ENCODE measurements at regions not wholly inside any gene's neighbourhood (a gene's known extent, or its start where the extent isn't known, plus 50 kb on each side); places are given as distances from the start of the nearest gene placed in this dataset.

DNA sequence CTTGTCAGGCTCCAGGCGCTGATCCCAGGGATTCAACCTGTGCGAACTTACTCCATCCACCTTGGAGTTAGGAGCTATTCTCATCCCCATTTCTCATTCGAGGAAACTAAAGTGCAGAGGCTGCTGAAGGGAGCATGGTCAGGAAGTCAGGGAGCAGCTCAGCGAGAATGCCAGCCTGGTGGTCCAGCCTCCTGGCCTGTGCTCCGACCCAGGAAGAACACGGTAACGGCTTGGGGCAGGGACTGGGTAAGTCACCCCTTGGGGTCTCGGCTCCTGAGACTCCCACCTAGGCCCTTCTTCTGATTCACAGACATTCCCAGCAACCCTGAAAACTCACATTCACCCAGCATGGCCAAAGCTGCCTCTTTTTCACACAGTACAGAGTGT lies 132.8 kb downstream of the CRYBB2 start:
- Histone ChIP-seq H3K4me1 (ENCODE audit: control insufficient read depth, insufficient read depth, low read length) (no peaks in the 10 kb centered on the region), H3K36me3 (ENCODE audit: insufficient read depth, low read length) (peaks cover 42% of the 10 kb centered on the region), H3K9me3 (replicated peaks; ENCODE audit: low read length) (no peaks in the 10 kb centered on the region), H3K9ac (ENCODE audit: low read depth, low read length) (no peak overlapping the region), H3K4me3 (ENCODE audit: low read length) (no peak overlapping the region), H3K27me3 (ENCODE audit: control insufficient read depth, insufficient read depth, low read length) (no peaks in the 10 kb centered on the region), H3K4me2 (ENCODE audit: low read length) (no peak overlapping the region)

DNA sequence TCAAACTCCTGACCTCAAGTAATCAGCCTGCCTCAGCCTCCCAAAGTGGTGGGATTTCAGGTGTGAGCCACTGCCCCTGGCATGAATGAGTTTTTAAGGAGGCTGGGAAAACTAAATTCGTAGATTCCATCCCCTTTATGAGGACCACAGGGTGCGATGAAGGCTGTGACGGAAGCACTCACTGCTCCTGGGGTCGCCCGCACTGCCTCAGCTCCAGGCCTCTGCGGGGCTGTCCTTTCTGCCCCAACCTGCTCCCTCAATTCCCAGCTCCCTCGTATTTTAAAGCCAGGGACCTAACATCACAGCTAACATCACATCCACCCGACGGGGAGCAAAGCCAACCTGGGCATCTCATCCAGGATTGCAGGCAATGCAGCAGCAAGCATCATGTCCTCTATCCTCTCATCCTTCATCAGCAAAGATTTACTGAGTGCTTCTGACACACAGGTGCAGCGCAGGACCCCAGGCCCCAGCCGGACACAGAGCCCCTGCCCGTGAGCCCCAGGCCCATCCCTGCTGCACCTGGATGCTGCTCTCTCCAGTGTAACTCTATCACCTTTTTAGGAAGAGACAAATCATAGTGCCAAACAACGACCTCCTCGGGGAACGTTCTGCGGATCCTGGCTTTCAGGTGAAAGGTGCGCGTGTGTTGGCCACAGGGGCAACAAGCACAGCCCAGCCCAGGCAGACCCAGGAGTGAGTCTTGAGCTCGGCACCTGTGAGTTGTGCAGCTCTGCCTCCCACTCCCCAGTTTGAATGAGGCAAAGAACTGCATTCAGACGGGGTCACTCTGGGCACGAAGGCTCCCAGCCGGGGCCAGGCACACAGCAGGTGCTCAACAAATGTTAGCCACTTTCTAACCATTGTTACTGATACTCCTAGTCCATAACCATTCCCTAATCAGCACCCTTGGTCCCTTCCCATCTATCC lies 134.3 kb downstream of the CRYBB2 start:
- Histone ChIP-seq H3K4me3 (ENCODE audit: low read length) (no peak overlapping the region), H3K4me2 (ENCODE audit: low read length) (no peak overlapping the region), H3K9me3 (replicated peaks; ENCODE audit: low read length) (no peaks in the 10 kb centered on the region), H3K36me3 (ENCODE audit: insufficient read depth, low read length) (peaks cover 43% of the 10 kb centered on the region), H3K4me1 (ENCODE audit: control insufficient read depth, insufficient read depth, low read length) (no peaks in the 10 kb centered on the region), H3K27me3 (ENCODE audit: control insufficient read depth, insufficient read depth, low read length) (no peaks in the 10 kb centered on the region), H3K9ac (ENCODE audit: low read depth, low read length) (no peak overlapping the region)

DNA sequence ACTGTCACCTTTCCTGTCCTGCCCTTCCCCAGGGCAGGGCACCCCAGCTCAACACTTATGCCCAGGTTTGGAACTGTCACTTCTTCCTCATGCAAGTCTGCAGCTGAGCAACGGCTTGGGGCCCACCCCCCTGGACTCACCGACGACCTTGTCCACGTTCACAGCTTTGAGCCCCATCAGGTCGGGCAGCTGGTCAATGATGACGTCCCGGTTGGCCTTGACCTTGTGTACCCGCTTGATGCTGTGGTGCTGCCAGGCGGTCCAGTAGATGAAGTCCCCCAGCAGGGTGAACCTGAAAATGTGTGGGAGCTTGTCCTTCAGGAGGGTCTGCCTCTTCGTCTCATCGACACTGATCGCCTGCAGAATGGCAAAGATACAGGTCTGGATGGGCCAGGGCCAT lies 135.0 kb downstream of the CRYBB2 start:
- H3K36me3 ChIP-seq (ENCODE audit: insufficient read depth, low read length) = peaks cover 46% of the 10 kb centered on the region
- no peak overlapping the region for H3K9ac ChIP-seq (ENCODE audit: low read depth, low read length)
- H3K4me2 ChIP-seq (ENCODE audit: low read length) = no peak overlapping the region
- no peaks in the 10 kb centered on the region for H3K27me3 ChIP-seq (ENCODE audit: control insufficient read depth, insufficient read depth, low read length)
- no peak overlapping the region for H3K4me3 ChIP-seq (ENCODE audit: low read length)
- H3K9me3 ChIP-seq (replicated peaks; ENCODE audit: low read length) = no peaks in the 10 kb centered on the region
- no peaks in the 10 kb centered on the region for H3K4me1 ChIP-seq (ENCODE audit: control insufficient read depth, insufficient read depth, low read length)

DNA sequence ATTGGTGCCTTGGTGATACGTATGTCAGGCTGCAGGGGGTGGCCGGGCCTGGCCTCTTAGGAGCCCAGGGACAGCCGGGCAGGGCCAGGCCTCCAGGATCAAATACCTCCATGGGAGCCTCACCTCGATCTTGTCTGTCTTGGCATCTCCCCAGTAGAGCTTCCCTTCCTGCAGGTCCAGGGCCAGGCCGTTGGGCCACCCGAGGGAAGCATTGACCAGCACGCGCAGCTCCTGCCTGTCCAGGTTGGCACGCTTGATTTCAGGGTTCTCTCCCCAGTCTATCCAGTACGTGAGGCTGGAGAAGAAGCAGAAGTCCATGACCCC lies 137.7 kb downstream of the CRYBB2 start:
- Histone ChIP-seq H3K4me3 (ENCODE audit: low read length) (no peak overlapping the region), H3K27me3 (ENCODE audit: control insufficient read depth, insufficient read depth, low read length) (no peaks in the 10 kb centered on the region), H3K4me1 (ENCODE audit: control insufficient read depth, insufficient read depth, low read length) (no peaks in the 10 kb centered on the region), H3K36me3 (ENCODE audit: insufficient read depth, low read length) (peaks cover 43% of the 10 kb centered on the region), H3K9me3 (replicated peaks; ENCODE audit: low read length) (no peaks in the 10 kb centered on the region), H3K4me2 (ENCODE audit: low read length) (no peak overlapping the region), H3K9ac (ENCODE audit: low read depth, low read length) (no peak overlapping the region)

DNA sequence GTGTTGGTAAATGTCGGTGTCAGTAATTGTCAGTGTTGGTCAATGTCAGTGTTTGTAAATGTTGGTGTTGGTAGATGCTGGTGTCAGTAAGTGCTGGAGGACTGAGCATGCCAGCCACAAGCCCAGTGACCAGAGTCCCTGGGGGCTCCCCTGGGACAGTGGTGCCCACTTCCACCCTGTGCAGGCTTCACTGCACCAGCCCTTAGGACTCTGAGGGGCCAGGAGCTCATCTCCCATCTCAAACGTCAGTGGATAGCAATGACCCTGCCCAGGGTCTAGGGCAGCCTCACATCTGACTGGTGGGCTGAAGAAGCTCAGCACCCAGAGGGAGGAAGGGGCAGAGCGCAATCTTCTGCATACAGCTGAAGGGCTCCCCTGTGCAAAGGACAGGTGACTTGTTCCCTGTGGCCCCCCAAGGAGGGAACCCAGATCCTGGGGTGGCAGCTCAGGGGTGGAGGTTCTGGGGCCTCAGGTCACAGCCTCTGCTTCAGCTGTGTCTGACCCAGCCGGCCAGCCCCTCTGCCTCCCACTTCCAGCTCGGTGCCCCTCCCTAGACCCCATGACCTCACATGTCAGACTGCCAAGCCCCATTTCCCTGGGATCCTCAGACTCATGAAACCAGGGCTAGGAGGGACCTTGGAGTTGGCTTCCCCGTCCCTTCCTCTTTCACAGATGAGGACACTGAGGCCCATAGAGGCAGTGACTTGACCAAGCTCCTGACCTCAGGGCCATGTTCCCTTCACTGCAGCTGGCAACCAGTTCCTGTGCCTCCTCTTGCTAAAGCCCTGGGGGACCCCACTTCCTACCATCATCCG lies 138.4 kb downstream of the CRYBB2 start:
- no peak overlapping the region for H3K4me3 ChIP-seq (ENCODE audit: low read length)
- H3K36me3 ChIP-seq (ENCODE audit: insufficient read depth, low read length) = peaks cover 39% of the 10 kb centered on the region
- H3K9ac ChIP-seq (ENCODE audit: low read depth, low read length) = no peak overlapping the region
- no peak overlapping the region for H3K4me2 ChIP-seq (ENCODE audit: low read length)
- no peaks in the 10 kb centered on the region for H3K4me1 ChIP-seq (ENCODE audit: control insufficient read depth, insufficient read depth, low read length)
- no peaks in the 10 kb centered on the region for H3K27me3 ChIP-seq (ENCODE audit: control insufficient read depth, insufficient read depth, low read length)
- no peaks in the 10 kb centered on the region for H3K9me3 ChIP-seq (replicated peaks; ENCODE audit: low read length)

DNA sequence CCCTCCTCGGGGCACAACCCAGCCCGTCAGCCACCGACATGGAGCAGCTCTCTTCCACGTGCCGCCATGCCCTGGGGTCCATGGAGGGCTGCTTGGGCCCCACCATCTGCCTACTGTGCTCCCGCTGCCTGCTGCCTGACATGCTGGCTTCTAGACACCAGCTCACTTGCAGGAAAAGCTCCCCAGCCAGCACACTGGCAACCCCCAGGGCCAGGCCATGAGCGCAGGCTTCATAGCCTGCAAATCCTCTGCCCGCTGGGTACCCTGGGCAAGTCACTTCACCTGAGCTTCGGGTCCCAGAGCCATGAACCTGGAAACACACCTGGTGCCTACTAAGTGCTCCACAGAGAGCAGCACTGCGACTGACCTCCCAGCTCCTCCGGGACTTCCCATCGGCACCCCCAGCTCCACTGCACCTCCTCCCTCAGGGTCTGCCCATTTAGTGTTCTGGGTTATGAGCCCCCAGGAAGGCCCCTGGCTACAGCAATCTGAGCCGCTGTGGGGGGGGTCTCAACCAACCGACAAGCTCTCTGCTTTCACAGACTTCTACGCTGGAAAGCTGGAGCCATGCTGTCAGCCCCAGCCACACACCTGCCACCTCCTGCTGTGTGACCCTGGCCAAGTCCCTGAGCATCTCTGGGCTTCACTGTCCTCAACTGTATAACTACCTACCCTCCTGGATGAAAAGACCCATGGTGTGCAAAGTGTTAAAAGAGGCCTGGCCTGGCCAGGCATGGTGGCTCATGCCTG lies 139.2 kb downstream of the CRYBB2 start:
- Histone ChIP-seq H3K9me3 (replicated peaks; ENCODE audit: low read length) (no peaks in the 10 kb centered on the region), H3K4me2 (ENCODE audit: low read length) (no peak overlapping the region), H3K9ac (ENCODE audit: low read depth, low read length) (no peak overlapping the region), H3K4me1 (ENCODE audit: control insufficient read depth, insufficient read depth, low read length) (no peaks in the 10 kb centered on the region), H3K36me3 (ENCODE audit: insufficient read depth, low read length) (peaks cover 37% of the 10 kb centered on the region), H3K4me3 (ENCODE audit: low read length) (no peak overlapping the region), H3K27me3 (ENCODE audit: control insufficient read depth, insufficient read depth, low read length) (no peaks in the 10 kb centered on the region)

DNA sequence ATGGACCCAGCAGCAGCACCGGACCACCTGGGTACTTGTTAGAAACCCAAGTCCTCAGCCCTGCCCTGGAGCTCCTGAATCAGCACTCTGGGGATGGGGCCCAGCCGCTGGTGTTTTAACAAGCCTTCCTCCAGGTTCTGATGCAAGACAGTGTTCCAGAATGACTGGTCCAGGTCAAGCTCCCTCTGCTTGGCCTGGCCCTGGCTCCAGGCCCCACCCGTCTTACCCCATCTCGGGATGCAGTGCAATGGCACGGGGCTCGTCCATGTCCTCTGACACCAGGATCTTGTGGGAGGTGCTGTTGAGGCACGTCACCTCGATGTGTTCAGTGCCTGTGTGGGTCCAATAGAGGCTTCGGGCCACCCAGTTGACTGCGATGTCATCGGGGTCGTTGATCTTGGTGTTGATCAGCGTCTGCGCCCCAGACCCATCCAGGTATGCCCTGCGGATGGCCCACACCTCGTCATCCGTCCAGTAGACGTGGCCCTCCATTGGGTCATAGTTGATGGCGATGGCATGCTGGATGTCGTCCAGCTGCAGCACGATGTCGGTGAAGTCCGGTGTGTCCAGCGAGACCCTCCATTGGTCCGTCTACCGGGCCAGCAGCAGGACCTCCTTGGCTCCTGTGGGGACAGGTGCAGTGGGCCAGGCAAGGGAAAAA lies 140.3 kb downstream of the CRYBB2 start:
- no peak overlapping the region for H3K4me3 ChIP-seq (ENCODE audit: low read length)
- H3K9ac ChIP-seq (ENCODE audit: low read depth, low read length) = no peak overlapping the region

DNA sequence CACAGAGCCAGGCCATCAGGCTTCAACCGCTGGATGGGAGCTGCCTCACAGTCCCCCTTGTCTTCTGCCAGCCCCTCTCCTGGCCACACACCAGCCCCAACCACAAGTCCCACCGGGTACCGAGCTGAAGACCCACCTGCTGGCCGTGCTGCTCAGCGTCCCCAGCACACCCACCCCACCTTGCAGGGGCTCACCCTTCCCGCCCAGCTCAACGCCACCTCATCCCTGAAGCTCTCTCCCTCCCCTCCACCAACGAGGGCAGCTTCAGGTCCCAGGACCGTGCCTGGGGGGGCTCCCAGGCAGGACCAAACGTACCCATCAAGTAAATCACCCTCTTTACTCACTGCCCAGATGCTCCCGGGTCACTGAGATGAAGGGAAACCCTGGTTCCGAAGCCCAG lies 141.0 kb downstream of the CRYBB2 start:
- Histone ChIP-seq H3K9ac (ENCODE audit: low read depth, low read length) (no peak overlapping the region), H3K9me3 (replicated peaks; ENCODE audit: low read length) (no peaks in the 10 kb centered on the region), H3K36me3 (ENCODE audit: insufficient read depth, low read length) (peaks cover 26% of the 10 kb centered on the region), H3K27me3 (ENCODE audit: control insufficient read depth, insufficient read depth, low read length) (no peaks in the 10 kb centered on the region), H3K4me2 (ENCODE audit: low read length) (no peak overlapping the region), H3K4me1 (ENCODE audit: control insufficient read depth, insufficient read depth, low read length) (no peaks in the 10 kb centered on the region), H3K4me3 (ENCODE audit: low read length) (no peak overlapping the region)

More for the DNA sequence above, 140.3 kb downstream of the CRYBB2 start:
- Histone ChIP-seq H3K9me3 (replicated peaks; ENCODE audit: low read length) (no peaks in the 10 kb centered on the region), H3K4me2 (ENCODE audit: low read length) (no peak overlapping the region), H3K36me3 (ENCODE audit: insufficient read depth, low read length) (peaks cover 26% of the 10 kb centered on the region), H3K4me1 (ENCODE audit: control insufficient read depth, insufficient read depth, low read length) (no peaks in the 10 kb centered on the region), H3K27me3 (ENCODE audit: control insufficient read depth, insufficient read depth, low read length) (no peaks in the 10 kb centered on the region)

GRCh38 chr22:25360891-25361645 lies 141.6 kb downstream of the CRYBB2 start:
- H3K4me3 ChIP-seq (ENCODE audit: low read length) = no peak overlapping the region
- peaks cover 19% of the 10 kb centered on the region for H3K36me3 ChIP-seq (ENCODE audit: insufficient read depth, low read length)

DNA sequence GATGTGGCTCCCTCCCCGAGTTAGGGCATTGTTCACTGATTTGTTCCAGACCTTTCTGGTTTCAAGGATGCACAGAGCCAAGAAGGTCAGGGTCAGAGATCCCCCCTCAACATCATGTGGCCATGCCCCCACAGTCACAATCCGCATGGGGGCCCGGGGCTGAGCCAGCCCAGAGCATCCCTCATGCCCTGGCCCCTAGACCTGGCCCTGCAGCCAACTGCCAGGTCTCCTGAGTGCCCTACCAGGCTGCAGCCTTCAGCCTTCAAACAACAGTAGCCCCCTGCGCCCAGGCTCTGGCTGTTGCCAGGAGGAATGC lies 142.4 kb downstream of the CRYBB2 start:
- no peak overlapping the region for H3K9ac ChIP-seq (ENCODE audit: low read depth, low read length)
- H3K4me2 ChIP-seq (ENCODE audit: low read length) = no peak overlapping the region
- no peaks in the 10 kb centered on the region for H3K4me1 ChIP-seq (ENCODE audit: control insufficient read depth, insufficient read depth, low read length)
- H3K27me3 ChIP-seq (ENCODE audit: control insufficient read depth, insufficient read depth, low read length) = no peaks in the 10 kb centered on the region
- H3K36me3 ChIP-seq (ENCODE audit: insufficient read depth, low read length) = peaks cover 15% of the 10 kb centered on the region
- no peaks in the 10 kb centered on the region for H3K9me3 ChIP-seq (replicated peaks; ENCODE audit: low read length)
- no peak overlapping the region for H3K4me3 ChIP-seq (ENCODE audit: low read length)

More at GRCh38 chr22:25360891-25361645, 141.6 kb downstream of the CRYBB2 start:
- Histone ChIP-seq H3K9me3 (replicated peaks; ENCODE audit: low read length) (no peaks in the 10 kb centered on the region), H3K4me1 (ENCODE audit: control insufficient read depth, insufficient read depth, low read length) (no peaks in the 10 kb centered on the region), H3K4me2 (ENCODE audit: low read length) (no peak overlapping the region), H3K27me3 (ENCODE audit: control insufficient read depth, insufficient read depth, low read length) (no peaks in the 10 kb centered on the region), H3K9ac (ENCODE audit: low read depth, low read length) (no peak overlapping the region)

Measured in skeletal muscle satellite cell (primary cell).